ENCODE measurements at regions not wholly inside any gene's neighbourhood (a gene's known extent, or its start where the extent isn't known, plus 50 kb on each side); places are given as distances from the start of the nearest gene placed in this dataset.

DNA sequence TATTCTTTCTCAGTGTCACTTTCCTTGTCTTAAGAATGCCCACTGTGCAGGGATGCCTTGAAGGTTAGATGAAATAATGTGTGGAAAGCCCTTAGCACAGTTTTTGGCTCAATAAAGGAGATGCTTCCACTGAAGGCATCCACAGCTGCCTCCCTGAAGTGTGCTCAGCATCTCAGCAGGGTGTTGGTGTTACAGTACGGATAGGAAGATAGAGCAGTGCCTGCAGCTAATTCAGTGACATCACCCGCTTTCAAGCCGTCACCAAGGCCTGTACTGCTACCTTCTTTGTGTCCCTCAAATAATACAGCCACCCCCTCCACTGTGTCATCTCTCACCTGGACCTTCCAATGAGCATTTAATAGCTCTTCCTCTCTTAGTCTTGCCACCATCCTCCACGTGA lies 59.0 kb downstream of the NDUFS5 start:
- no peaks in the 10 kb centered on the region for H3K9me3 Mint-ChIP-seq
- no peaks in the 10 kb centered on the region for H3K36me3 Mint-ChIP-seq
- no peak overlapping the region for H3K27ac Mint-ChIP-seq
- ATAC-seq (replicated peaks) (no peak), DNase-seq (no peak)
- peaks cover 31 to 36% of the 10 kb centered on the region in 2 donors for H3K4me1 Mint-ChIP-seq
- no peak overlapping the region for H3K4me3 Mint-ChIP-seq
- peaks cover 21 to 32% of the 10 kb centered on the region in 2 donors for H3K27me3 Mint-ChIP-seq

DNA sequence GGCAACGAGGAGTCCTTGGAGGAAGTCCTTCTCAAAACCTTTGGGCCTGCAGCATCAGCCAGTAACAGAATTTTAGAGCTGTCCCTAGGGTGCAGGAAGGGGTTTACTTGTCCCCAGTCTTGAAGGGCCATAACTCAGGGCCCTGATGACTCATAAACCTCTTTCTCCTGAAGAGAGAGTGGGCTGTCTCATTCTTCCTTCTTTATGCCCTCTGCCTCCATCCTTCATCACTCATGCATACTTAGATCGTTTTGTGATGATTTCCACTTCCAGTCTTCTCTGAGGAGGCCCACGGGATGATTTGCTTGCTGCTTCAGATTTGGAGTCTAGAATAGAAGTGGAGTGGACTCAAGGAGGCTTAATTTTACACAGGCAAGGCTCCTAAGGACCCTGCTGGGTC lies 60.2 kb downstream of the NDUFS5 start:
- peak; percentile 83 to 88 for ATAC-seq (replicated peaks)

DNA sequence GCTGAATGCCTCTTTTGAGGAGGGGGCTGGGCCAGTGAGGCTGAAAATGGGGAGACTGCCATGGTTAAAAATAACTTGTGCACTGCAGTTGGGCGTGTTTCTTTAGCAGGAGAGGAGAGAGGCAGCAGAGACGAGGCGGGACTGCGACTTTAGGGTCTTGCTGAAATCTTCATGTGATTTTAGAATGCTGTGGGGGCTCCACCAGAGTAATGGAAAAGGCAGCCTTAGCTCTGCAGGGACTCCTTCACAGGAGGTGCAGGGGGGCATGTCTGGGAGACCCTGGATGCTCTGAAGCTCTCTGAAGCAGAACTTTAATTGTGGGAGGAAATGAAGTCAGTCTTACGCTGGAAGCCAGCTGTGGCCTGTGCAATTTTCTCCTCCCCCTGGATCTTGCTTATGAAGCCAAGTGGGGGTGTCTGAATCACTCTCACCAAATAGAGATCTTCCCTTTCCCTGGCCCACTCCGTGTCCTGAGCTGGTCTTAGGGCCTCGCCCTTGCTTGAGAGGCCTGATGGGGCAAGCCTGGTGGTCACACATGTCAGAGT lies 60.8 kb downstream of the NDUFS5 start:
- H3K9me3 Mint-ChIP-seq: no peaks in the 10 kb centered on the region
- H3K27ac Mint-ChIP-seq: peak overlapping the region; percentile 48
- peak overlapping the region; percentile 11 to 15 for H3K4me3 Mint-ChIP-seq
- peaks cover 13 to 28% of the 10 kb centered on the region in 2 donors for H3K27me3 Mint-ChIP-seq
- DNase-seq: no peak
- H3K36me3 Mint-ChIP-seq: no peaks in the 10 kb centered on the region
- H3K4me1 Mint-ChIP-seq: peaks cover 25 to 30% of the 10 kb centered on the region in 2 donors
- ATAC-seq (replicated peaks): peak; percentile 6 to 11

More for the DNA sequence above, 60.2 kb downstream of the NDUFS5 start:
- Mint-ChIP-seq H3K4me1 (peaks cover 25 to 29% of the 10 kb centered on the region in 2 donors), H3K36me3 (no peaks in the 10 kb centered on the region), H3K27me3 (peaks cover 13 to 23% of the 10 kb centered on the region in 2 donors), H3K9me3 (no peaks in the 10 kb centered on the region), H3K27ac (peak overlapping the region; percentile 16), H3K4me3 (peak overlapping the region; percentile 11 to 15)
- no peak for DNase-seq

DNA sequence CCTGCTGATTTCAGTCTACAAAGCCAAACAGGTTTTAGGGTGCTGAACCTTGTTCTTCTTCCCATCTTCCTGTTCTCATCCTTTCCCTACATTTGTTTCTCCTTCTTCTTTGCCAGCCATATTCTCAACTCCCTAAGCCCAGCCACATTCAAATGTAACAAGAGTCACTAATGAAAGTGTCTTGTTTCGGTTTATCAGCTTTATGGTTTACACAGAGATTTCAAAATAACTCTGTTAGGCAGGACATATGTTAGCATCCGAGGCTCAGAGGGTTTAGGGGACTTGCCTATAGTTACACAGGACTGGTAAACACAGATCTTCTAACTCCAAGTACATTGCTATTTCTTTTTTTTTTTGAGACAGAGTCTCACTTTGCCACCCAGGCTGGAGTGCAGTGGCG lies 61.3 kb downstream of the NDUFS5 start:
- Mint-ChIP-seq H3K4me1 (peaks cover 25 to 30% of the 10 kb centered on the region in 2 donors), H3K4me3 (no peak overlapping the region), H3K36me3 (no peaks in the 10 kb centered on the region), H3K27ac (no peak overlapping the region), H3K27me3 (peaks cover 8 to 26% of the 10 kb centered on the region in 2 donors), H3K9me3 (no peaks in the 10 kb centered on the region)
- DNase-seq: no peak
- ATAC-seq (replicated peaks): no peak

DNA sequence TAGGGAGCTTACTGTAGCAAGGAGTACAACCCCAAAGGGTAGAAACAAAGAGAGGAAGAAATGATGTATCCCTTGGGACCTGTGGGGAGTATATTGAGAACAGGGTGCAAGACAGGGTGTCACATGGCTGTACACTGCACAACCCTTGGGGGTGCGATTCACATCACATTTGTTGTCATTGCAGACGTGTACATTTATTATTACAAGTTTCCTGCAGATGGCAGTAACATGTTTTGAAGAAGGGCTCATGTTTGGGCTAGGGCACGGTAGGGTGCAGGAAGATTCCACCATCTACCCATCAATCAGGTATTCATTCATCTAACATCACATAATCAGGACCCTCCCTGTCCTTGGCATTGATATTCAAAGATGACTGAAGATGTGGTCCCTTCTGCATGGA lies 62.5 kb downstream of the NDUFS5 start:
- Mint-ChIP-seq H3K27ac (no peak overlapping the region), H3K4me1 (peaks cover 25 to 35% of the 10 kb centered on the region in 2 donors), H3K36me3 (no peaks in the 10 kb centered on the region), H3K4me3 (no peak overlapping the region), H3K9me3 (no peaks in the 10 kb centered on the region), H3K27me3 (peaks cover 0 to 15% of the 10 kb centered on the region in 2 donors)
- DNase-seq (no peak), ATAC-seq (replicated peaks) (no peak)

DNA sequence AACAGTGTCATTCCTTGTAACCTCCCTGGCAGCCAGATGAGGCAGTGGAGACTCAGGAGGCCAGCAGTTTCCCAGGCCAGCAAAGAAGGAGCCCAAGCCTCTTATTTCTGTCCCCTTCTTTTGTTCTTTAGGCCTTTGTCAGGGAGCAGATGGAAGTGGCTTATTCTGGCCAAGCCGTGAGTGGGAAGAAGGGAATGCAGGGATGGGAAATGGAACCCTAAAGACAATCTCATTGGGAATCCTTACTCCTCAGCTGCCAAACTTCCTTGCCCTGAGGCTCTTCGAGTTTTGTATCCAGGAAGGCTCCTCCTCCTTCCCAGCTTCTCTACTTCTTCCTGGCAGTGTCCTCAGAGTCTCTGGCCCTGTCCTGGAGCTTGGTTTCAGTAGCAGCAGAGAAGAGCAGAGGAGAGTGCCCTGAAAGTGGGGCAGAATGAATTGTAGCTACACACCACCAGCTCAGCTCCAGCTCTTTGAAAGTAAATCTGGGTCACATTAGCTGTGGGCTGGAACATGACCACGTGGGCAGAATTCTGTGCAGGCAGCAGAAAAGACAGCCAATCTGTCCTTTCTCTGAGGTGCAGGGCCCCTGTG lies 63.9 kb downstream of the NDUFS5 start:
- ATAC-seq (replicated peaks): no peak
- peaks cover 0 to 9% of the 10 kb centered on the region in 2 donors for H3K27me3 Mint-ChIP-seq
- no peaks in the 10 kb centered on the region for H3K9me3 Mint-ChIP-seq
- no peak overlapping the region for H3K27ac Mint-ChIP-seq
- no peak overlapping the region for H3K4me3 Mint-ChIP-seq
- peaks cover 23 to 35% of the 10 kb centered on the region in 2 donors for H3K4me1 Mint-ChIP-seq
- H3K36me3 Mint-ChIP-seq: no peaks in the 10 kb centered on the region
- DNase-seq: no peak

DNA sequence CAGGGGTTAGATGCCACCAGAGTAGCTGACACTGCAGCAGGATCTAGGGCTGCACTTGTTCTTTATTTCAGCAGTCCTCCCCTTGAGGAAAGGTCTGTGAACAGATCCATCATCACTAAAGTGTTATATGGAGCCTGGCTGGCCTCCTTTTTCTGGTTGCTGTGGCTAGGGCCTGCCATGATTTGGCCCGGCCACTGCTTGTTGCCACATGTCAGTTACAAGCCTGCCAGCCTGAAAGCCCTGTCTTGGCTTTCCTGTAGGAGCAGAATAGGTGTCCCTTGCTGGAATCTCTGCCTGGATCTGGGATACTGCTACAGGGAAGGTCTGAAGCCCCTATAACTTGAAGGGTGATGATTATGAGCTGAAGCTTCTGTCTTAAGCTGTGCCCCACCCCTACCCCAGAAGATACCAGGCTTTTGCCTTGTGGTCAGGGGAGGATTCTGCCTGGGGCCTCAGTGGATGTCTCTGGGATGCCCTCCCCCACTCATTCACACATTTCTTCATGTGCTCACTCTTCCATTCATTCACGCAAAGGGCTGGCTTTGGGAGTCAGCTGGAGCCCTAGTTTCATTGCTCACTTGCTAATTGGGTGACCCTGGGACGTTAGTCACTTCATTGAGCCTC lies 64.7 kb downstream of the NDUFS5 start:
- no peaks in the 10 kb centered on the region for H3K36me3 Mint-ChIP-seq
- H3K27ac Mint-ChIP-seq: no peak overlapping the region
- peaks cover 0 to 9% of the 10 kb centered on the region in 2 donors for H3K27me3 Mint-ChIP-seq
- H3K4me1 Mint-ChIP-seq: peaks cover 20 to 30% of the 10 kb centered on the region in 2 donors
- ATAC-seq (replicated peaks) (no peak), DNase-seq (no peak)
- H3K4me3 Mint-ChIP-seq: no peak overlapping the region
- no peaks in the 10 kb centered on the region for H3K9me3 Mint-ChIP-seq

DNA sequence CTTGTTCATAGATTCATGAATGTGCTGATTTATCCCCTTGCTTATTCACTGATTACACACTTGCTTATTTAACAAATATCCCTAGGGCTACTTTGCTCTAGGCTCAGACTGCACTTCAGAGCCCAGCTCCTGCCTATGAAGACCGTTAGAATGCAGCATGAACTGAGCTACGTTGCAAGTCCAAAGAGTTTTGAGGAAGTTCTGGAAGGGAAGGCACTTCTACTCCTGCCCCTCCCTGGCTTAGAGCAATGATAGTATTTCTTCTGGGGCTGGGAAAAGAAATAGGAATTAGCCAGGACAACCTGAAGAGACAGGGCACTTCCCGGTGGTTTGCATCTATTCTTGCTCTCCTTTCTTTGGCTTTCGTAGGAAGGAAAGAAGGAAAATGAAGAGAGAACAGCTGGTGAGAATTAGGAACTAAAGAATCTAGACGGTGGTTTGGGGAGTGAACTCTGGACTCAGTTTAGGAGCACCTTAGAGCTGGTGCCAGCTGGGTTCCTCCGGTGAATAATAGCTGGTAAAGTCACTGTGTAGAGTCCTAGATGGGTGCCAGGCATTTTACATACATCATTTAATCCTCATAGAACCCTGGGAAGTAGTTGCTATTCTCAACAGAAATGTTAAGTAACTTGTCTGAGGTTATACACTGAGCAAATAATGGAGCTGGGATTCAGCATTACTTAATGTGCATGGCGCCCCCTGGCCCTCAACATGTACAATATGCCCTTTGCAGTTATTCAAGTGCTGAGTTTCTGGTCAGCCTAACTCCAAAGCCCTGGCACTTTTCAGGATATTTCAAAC lies 65.9 kb downstream of the NDUFS5 start:
- Mint-ChIP-seq H3K9me3 (no peaks in the 10 kb centered on the region), H3K36me3 (no peaks in the 10 kb centered on the region), H3K4me3 (no peak overlapping the region), H3K4me1 (peaks cover 9 to 19% of the 10 kb centered on the region in 2 donors), H3K27ac (no peak overlapping the region), H3K27me3 (peaks cover 0 to 9% of the 10 kb centered on the region in 2 donors)
- DNase-seq (no peak), ATAC-seq (replicated peaks) (peak; percentile 71 to 79)

DNA sequence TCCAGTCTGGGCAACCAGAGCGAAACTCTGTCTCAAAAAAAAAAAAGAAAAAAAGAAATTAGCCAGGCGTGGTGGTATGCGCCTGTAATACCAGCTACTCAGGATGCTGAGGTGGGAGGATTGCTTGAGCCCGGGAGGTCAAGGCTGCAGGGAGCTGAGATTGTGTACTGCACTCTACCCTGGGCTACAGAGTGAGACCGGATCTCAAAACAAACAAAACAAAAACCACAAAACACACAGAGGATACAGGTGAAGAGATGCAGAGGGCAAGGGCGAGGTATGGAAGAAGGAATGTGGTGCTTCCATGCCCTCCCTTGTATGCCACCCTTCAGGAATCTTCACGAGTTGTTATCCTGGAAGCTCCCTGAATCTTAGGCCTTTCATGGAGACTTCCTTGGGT lies 68.5 kb downstream of the NDUFS5 start:
- H3K9me3 Mint-ChIP-seq: no peaks in the 10 kb centered on the region
- no peaks in the 10 kb centered on the region for H3K36me3 Mint-ChIP-seq
- ATAC-seq (replicated peaks) (no peak), DNase-seq (no peak)
- H3K27me3 Mint-ChIP-seq: peaks cover 0 to 9% of the 10 kb centered on the region in 2 donors
- no peak overlapping the region for H3K27ac Mint-ChIP-seq
- no peak overlapping the region for H3K4me3 Mint-ChIP-seq
- peaks cover 17 to 29% of the 10 kb centered on the region in 2 donors for H3K4me1 Mint-ChIP-seq

DNA sequence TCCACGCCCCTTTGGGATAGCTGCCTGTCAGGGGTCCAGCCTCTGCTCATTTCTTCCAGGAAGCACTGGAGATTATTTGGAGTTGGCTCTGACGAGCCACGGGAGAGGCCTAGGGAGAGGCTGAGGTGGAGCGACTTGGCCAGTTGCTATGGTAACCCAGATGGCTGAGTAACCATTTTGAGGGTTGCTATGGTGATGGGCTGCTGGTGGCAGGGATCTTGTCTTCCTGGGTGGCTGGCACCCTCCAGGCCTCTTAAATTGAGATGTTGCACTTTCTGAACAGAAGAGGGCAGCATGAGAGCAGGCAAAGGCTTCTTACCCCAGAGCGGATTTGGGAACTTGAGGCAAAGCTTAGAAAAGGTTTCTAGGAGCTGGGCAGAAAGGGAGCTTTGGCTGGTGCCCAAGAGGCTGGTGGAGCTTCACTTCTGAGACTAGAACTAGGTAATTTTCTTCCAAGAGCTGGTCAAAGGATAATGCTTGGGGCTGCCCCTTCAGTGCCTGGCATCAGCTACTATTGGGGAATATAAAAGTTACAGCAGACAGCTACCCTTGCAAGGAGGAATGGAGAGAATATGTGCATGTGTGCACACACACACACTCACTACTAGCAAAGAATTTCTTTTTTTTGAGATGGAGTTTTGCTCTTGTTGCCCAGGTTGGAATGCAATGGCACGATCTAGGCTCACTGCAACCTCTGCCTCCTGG lies 72.5 kb downstream of the NDUFS5 start:
- ATAC-seq (replicated peaks): peak; percentile 37 to 38
- peak; percentile 59 for DNase-seq
- H3K4me3 Mint-ChIP-seq: no peak overlapping the region
- H3K27ac Mint-ChIP-seq: peak overlapping the region; percentile 28
- H3K9me3 Mint-ChIP-seq: no peaks in the 10 kb centered on the region
- H3K27me3 Mint-ChIP-seq: no peaks in the 10 kb centered on the region
- peaks cover 28 to 39% of the 10 kb centered on the region in 2 donors for H3K4me1 Mint-ChIP-seq
- H3K36me3 Mint-ChIP-seq: no peaks in the 10 kb centered on the region

DNA sequence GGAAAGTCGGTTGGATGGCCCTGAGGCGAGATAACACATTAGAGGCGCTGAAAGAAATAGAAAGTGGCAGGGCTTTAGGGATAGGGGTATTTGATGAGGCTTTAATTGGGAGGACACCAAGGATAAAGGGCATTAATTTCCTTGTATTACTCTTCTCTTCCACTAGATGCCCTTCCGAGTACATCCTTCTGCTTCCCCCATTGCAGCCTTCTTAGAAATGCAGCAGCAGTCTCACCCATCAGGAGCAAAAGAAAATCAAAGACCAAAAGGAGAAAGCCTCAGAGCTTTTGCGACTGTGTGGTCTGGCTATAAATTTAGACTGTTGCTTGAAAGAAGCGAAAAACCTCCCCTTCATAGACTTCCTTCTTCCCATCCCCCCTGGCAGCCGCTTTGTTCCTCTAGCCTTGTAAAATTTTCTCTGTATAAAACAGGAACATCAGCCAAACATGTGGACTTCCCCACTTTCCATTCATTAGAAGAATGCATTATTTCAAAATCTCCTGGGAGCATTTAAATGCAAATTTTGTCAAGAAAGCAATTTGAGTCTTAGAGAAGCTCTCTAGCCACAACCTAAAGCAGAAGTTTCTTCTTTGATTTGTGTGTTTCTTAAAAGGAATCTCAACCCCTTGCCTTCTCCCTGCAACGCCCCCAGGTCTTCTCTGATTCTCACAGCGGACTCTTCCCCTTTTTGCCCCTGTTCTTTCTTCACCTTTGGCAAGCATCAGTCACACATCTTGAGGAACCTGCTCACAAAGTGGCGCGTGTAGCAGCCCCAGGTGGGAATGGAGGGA lies 76.6 kb downstream of the NDUFS5 start:
- Mint-ChIP-seq H3K9me3 (no peaks in the 10 kb centered on the region), H3K36me3 (peaks cover 0 to 2% of the 10 kb centered on the region in 2 donors), H3K4me3 (peak overlapping the region; percentile 55 to 59), H3K4me1 (peaks cover 41 to 57% of the 10 kb centered on the region in 2 donors), H3K27ac (peak overlapping the region; percentile 89), H3K27me3 (no peaks in the 10 kb centered on the region)
- ATAC-seq (replicated peaks) (peak; percentile 72 to 74), DNase-seq (peak; percentile 81)

DNA sequence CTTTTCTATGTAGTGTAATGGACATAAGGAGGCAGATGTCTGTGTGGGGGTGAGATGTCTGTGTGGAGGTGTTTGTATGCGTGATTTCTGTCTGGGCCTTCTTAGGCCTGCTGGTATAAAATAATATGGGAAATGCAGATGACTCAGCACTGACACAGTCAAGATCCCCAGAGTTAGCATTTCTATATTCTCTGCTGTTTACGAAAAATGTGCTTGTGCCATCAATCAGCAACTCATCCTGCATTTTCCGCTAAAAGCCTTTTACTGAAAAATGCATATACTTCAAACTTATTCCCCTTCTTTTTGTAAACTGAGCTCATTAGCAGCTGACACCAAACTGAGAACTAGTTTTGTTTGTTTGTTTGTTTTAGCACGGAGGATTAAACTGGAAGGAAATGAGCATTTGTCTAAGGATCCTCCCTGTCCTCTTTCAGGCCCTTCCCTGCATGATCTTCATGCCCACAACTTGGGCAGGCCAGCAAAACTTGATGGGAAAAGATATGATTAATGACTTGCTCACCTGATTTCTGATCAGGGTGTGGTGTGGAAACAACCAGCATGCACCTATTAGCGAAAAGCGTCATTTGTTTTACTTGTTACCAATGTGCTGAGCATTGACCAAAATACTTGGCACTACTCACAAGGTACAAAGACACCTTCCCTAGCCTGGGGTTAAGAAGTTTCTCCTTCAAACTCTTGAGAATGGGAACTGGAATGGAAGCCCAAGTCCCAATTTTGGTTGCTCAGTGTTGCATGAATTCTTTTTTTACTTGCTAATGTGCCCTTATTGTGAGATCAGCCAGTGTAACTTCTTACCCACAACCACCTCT lies 77.4 kb downstream of the NDUFS5 start:
- no peaks in the 10 kb centered on the region for H3K9me3 Mint-ChIP-seq
- H3K4me1 Mint-ChIP-seq: peaks cover 33 to 49% of the 10 kb centered on the region in 2 donors
- DNase-seq (no peak), ATAC-seq (replicated peaks) (no peak)
- no peaks in the 10 kb centered on the region for H3K27me3 Mint-ChIP-seq
- H3K36me3 Mint-ChIP-seq: peaks cover 0 to 2% of the 10 kb centered on the region in 2 donors
- H3K27ac Mint-ChIP-seq: peak overlapping the region; percentile 89
- H3K4me3 Mint-ChIP-seq: peak overlapping the region; percentile 42 to 69
